AG04449 (cell line): ENCODE measurements at regions not wholly inside any gene's neighbourhood (a gene's known extent, or its start where the extent isn't known, plus 50 kb on each side); places are given as distances from the start of the nearest gene placed in this dataset.

Source experiments
- CTCF ChIA-PET: fragments of 350-600 bp; formaldehyde crosslinking; extraction: SDS; loops from one replicate; lab custom pipeline; 2021; ENCODE audit warnings: antibody characterized with exemption; lab: Yijun Ruan, JAX
- POLR2A ChIA-PET: fragments of 400-600, 350-600 bp; formaldehyde crosslinking; extraction: SDS; loops from one replicate; lab custom pipeline; 2020; ENCODE audit warnings: antibody characterized with exemption, inconsistent platforms; lab: Yijun Ruan, JAX
- DNase-seq: peaks from one replicate; pipeline ENCODE4 v3.0.0-alpha.2; 2010; ENCODE audit warnings: low read depth, low spot score
- H3K4me3 ChIP-seq: 2 replicates; pipeline ENCODE4 v1.5.1; 2011; ENCODE audit warnings: low read depth, mild to moderate bottlenecking, control low read depth, low read length
- TF ChIP-seq, protein P1 (sequence below): IDR thresholded peaks from one replicate; pipeline ENCODE4 v1.5.1; 2011; ENCODE audit warnings: mild to moderate bottlenecking, moderate library complexity, low read length, control low read depth, inconsistent platforms; ENCODE audit not compliant: insufficient read depth; ENCODE audit errors: missing control alignments

DNA sequence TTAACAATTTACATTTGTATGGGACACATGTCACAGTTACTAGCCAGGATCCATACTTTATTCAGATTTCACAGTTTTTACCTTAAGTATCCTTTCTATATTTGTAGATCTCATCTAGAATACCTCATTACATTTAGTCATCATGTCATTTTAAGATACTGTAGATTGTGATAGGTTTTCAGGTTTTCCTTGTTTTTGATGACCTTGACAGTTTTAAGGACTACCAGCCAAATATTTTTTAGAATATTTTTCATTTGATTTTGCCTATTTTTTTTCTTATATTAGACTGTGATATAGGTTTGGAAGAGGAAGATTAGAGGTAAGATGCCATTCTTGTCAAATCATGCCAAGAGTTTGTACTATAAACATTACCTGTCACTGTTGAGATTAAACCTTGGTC, 460.3 kb downstream of the ANKRD7 start:
- TF ChIP-seq, protein P1, sequence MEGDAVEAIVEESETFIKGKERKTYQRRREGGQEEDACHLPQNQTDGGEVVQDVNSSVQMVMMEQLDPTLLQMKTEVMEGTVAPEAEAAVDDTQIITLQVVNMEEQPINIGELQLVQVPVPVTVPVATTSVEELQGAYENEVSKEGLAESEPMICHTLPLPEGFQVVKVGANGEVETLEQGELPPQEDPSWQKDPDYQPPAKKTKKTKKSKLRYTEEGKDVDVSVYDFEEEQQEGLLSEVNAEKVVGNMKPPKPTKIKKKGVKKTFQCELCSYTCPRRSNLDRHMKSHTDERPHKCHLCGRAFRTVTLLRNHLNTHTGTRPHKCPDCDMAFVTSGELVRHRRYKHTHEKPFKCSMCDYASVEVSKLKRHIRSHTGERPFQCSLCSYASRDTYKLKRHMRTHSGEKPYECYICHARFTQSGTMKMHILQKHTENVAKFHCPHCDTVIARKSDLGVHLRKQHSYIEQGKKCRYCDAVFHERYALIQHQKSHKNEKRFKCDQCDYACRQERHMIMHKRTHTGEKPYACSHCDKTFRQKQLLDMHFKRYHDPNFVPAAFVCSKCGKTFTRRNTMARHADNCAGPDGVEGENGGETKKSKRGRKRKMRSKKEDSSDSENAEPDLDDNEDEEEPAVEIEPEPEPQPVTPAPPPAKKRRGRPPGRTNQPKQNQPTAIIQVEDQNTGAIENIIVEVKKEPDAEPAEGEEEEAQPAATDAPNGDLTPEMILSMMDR, result no peak
- no peak for DNase-seq
- POLR2A ChIA-PET, result no interaction called here
- CTCF ChIA-PET, result no interaction called here
- no peak overlapping the region for H3K4me3 ChIP-seq

DNA sequence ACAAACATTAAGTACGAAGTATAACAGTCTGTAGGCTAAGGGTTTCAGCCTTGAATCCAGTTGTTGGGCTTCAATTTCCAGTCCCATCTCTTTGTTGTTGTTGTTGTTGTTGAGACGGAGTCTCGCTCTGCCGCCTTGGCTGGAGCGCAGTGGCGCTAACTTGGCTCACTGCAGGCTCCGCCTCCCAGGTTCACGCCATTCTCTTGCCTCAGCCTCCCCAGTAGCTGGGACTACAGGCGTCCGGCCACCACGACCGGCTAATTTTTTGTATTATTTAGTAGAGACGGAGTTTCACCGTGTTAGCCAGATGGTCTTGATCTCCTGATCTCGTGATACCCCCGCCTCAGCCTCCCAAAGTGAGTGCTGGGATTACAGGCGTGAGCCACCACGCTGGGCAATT, 464.9 kb downstream of the ANKRD7 start:
- no peak for DNase-seq
- TF ChIP-seq, protein P1, result no peak
- H3K4me3 ChIP-seq, result no peak overlapping the region
- ChIA-PET POLR2A (no interaction called here), CTCF (no interaction called here)

- POLR2A ChIA-PET, result no interaction called here
- H3K4me3 ChIP-seq, result no peak overlapping the region
- DNase-seq, result no peak
- CTCF ChIA-PET, result no interaction called here
- TF ChIP-seq, protein P1, result no peak
Measured at GRCh38 chr7:118696879-118697278, 472.4 kb downstream of the ANKRD7 start.

GRCh38 chr7:118699222-118699621, 474.7 kb downstream of the ANKRD7 start:
- ChIA-PET POLR2A (no interaction called here), CTCF (no interaction called here)
- no peak for DNase-seq
- TF ChIP-seq, protein P1, result no peak
- H3K4me3 ChIP-seq, result no peak overlapping the region

DNA sequence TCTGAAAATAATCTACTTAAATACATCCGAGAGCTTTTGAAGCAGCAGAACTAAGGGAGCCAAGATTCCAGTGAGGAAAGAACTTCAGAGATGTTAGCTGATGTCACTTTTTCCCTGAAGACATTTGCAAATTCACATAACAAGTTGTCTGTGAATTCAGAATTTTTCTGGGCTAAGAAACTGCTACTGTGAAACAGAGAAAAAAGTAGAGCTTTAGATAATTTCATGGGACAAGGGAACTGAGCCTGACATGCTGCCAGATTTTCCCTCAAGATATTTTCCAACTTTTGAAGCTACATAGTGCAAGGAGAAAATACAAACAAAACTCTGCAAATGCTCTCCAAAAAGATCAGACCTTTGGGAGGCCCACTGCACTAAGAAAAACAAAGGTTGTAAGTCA, 484.2 kb downstream of the ANKRD7 start:
- H3K4me3 ChIP-seq, result no peak overlapping the region
- TF ChIP-seq, protein P1, result no peak
- DNase-seq, result no peak
- POLR2A ChIA-PET, result no interaction called here
- CTCF ChIA-PET, result no interaction called here

- TF ChIP-seq, protein P1, result no peak
- H3K4me3 ChIP-seq, result no peak overlapping the region
- POLR2A ChIA-PET, result no interaction called here
- no peak for DNase-seq
- CTCF ChIA-PET, result no interaction called here
Measured at GRCh38 chr7:118711688-118712087, 487.2 kb downstream of the ANKRD7 start.

DNA sequence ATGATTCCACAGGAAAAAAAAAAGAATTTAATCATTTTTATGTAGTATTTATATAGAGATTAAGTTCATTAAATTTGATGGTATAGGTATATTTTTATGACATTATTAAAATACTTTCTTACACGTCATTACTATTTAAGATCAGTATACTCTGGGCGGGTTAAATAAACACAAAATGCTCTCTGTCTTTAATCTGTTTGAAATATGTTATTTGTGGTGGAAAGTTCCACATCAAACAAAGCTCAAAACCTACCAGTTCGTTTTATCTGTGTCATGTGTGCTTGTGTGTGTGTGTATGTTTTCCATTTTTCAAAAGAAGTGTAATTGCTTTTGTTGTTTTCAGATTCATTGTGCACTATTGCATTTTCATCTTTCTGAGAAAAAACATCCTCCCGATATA, 488.5 kb downstream of the ANKRD7 start:
- CTCF ChIA-PET, result no interaction called here
- POLR2A ChIA-PET, result no interaction called here
- no peak overlapping the region for H3K4me3 ChIP-seq
- no peak for DNase-seq
- TF ChIP-seq, protein P1, result no peak
